Ascending aorta (tissue), 2 donors: ENCODE measurements at regions not wholly inside any gene's neighbourhood (a gene's known extent, or its start where the extent isn't known, plus 50 kb on each side); places are given as distances from the start of the nearest gene placed in this dataset.

ENCODE experiments used
- DNase-seq, 2 donors: peaks; one replicate each; pipeline ENCODE4 v3.0.0-alpha.2; 2019; ENCODE audit warnings: low spot score in 2 of 2
- H3K27ac ChIP-seq, 2 donors: fragments of 200-600 bp; sonication (generic); one replicate each; pipeline ENCODE4 v1.5.1; 2016 to 2017; ENCODE audit warnings: mild to moderate bottlenecking in 1 of 2
- H3K27me3 ChIP-seq: fragments of 200-600 bp; sonication (generic); one replicate; pipeline ENCODE4 v1.5.1; 2017
- H3K36me3 ChIP-seq, 2 donors: fragments of 200-600 bp; sonication (generic); one replicate each; pipeline ENCODE4 v1.5.1; 2016
- H3K4me1 ChIP-seq, 2 donors: fragments of 200-600 bp; sonication (generic); one replicate each; pipeline ENCODE4 v1.5.1; 2016 to 2017; ENCODE audit warnings: mild to moderate bottlenecking in 1 of 2
- H3K4me3 ChIP-seq, 2 donors: fragments of 200-600 bp; sonication (generic); one replicate each; pipeline ENCODE4 v1.5.1; 2016 to 2017; ENCODE audit warnings: mild to moderate bottlenecking in 1 of 2
- H3K9me3 ChIP-seq, 2 donors: fragments of 200-600 bp; sonication (generic); one replicate each; pipeline ENCODE4 v1.5.1; 2016
- CTCF ChIP-seq, 3 experiments: fragments of 200-600 bp in 2 of 3; fragments of 450-650 bp in 1 of 3; sonication (generic) in 2 of 3; IDR thresholded peaks; one replicate each; pipeline ENCODE4 v1.5.1; 2016 to 2019; ENCODE audit warnings: antibody characterized with exemption in 3 of 3, mild to moderate bottlenecking in 1 of 3, moderate library complexity in 1 of 3
- intact Hi-C: fragments of 100-400 bp; cut with DNase I; formaldehyde crosslinking; loops from one replicate; pipeline ENCODE4 v1.15.1; 2023

DNA sequence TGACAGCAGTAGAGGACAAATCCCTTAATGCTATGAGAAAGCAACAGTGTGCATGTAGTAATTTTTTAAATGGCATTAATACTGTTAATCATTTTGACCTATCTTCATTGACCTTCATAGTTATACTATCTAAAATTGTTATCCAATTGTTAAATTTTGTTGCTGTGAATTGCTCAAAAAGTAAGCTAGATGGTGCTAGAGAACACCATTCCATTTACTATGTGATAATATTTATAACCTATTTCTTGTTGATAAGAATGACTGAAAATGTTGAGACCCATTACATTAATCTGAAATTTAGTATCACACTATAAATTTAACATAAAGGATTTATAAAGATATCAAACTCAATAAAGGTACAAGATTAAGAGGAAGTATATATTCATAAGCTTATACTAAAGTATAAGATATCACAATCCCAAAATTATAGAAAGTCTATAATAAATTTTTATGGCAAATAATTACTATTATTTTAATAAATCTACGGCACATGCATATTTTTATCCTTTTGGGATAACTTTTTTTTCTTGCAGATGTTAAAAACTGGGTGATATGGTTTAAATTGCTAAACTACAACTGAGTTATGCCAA lies 1573.3 kb downstream of the PCDH9 start:
- no peak for DNase-seq
- H3K36me3 ChIP-seq = no peaks in the 10 kb centered on the region
- no peak overlapping the region for H3K27ac ChIP-seq
- H3K4me3 ChIP-seq = no peak overlapping the region
- no peaks in the 10 kb centered on the region for H3K27me3 ChIP-seq
- no peaks in the 10 kb centered on the region for H3K4me1 ChIP-seq
- peak in 2 of 3 experiments; percentile 33 to 52 for TF ChIP-seq CTCF (IDR thresholded peaks at IDR 0.05)
- intact Hi-C loops = no loop called here
- H3K9me3 ChIP-seq = no peaks in the 10 kb centered on the region

- Histone ChIP-seq H3K27me3 (no peaks in the 10 kb centered on the region), H3K36me3 (no peaks in the 10 kb centered on the region), H3K4me1 (no peaks in the 10 kb centered on the region), H3K9me3 (no peaks in the 10 kb centered on the region), H3K4me3 (no peak overlapping the region), H3K27ac (no peak overlapping the region)
- DNase-seq = no peak
- TF ChIP-seq CTCF (IDR thresholded peaks at IDR 0.05) = no peak
- intact Hi-C loops = no loop called here
Observed at GRCh38 chr13:65653613-65654012, 1576.5 kb downstream of the PCDH9 start.

- no peak for DNase-seq
- intact Hi-C loops = no loop called here
Observed at GRCh38 chr13:65650321-65650720, 1579.8 kb downstream of the PCDH9 start.

GRCh38 chr13:65642996-65643395 lies 1587.1 kb downstream of the PCDH9 start:
- no peak for DNase-seq
- no peaks in the 10 kb centered on the region for H3K27me3 ChIP-seq
- no peak overlapping the region for H3K27ac ChIP-seq
- H3K9me3 ChIP-seq = no peaks in the 10 kb centered on the region
- H3K4me1 ChIP-seq = no peaks in the 10 kb centered on the region
- TF ChIP-seq CTCF (IDR thresholded peaks at IDR 0.05) = no peak
- no peaks in the 10 kb centered on the region for H3K36me3 ChIP-seq
- no peak overlapping the region for H3K4me3 ChIP-seq
- intact Hi-C loops = no loop called here

More at GRCh38 chr13:65650321-65650720, 1579.8 kb downstream of the PCDH9 start:
- Histone ChIP-seq H3K4me1 (no peaks in the 10 kb centered on the region), H3K27me3 (no peaks in the 10 kb centered on the region), H3K4me3 (no peak overlapping the region), H3K36me3 (no peaks in the 10 kb centered on the region), H3K9me3 (no peaks in the 10 kb centered on the region), H3K27ac (no peak overlapping the region)
- no peak for TF ChIP-seq CTCF (IDR thresholded peaks at IDR 0.05)

GRCh38 chr13:65642301-65642700 lies 1587.8 kb downstream of the PCDH9 start:
- no peaks in the 10 kb centered on the region for H3K4me1 ChIP-seq
- DNase-seq = no peak

More at GRCh38 chr13:65642301-65642700, 1587.8 kb downstream of the PCDH9 start:
- Histone ChIP-seq H3K4me3 (no peak overlapping the region), H3K9me3 (no peaks in the 10 kb centered on the region), H3K27ac (no peak overlapping the region), H3K27me3 (no peaks in the 10 kb centered on the region), H3K36me3 (no peaks in the 10 kb centered on the region)
- intact Hi-C loops = no loop called here
- TF ChIP-seq CTCF (IDR thresholded peaks at IDR 0.05) = no peak
